Activated CD4-positive, alpha-beta T cell treated with anti-CD3 and anti-CD28 coated beads, Interleukin-2, amount 50 U/mL, for 24 hours (primary cell): ENCODE measurements at regions not wholly inside any gene's neighbourhood (a gene's known extent, or its start where the extent isn't known, plus 50 kb on each side); places are given as distances from the start of the nearest gene placed in this dataset.
"Not testable (repeated sequence)": the region's sequence is repeated elsewhere in the genome, so short reads cannot be mapped to it uniquely, and the experiment has no call there.

Experiments used
- DNase-seq, 2 donors: peaks; one replicate each; pipeline ENCODE4 v3.0.0-alpha.2; 2020; ENCODE audit warnings: low read depth in 1 of 2, low spot score in 1 of 2

GRCh38 chr11:112613051-112613972 lies 347.9 kb upstream of the NCAM1 start:
- DNase-seq: no peak

- no peak for DNase-seq
These were observed 346.6 kb upstream of the NCAM1 start for GRCh38 chr11:112614605-112615004.

DNA sequence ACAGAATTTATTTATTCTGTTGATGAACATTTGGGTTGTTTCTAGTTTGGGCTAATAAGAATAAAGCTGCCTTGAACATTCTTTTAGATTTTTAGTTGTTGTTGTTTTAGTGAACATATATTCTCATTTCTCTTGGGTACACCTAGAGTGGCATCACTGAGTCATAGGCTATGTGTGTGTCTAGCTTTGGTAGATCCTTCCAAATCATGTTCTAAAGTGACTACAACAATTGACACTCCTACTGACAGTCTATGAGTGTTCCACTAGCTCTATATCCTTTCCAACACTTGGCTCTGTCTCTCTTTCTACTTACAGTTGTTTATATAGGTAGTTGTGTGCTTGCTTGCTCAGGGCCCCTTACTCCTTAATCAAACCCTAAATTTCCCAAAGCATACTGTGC lies 346.0 kb upstream of the NCAM1 start:
- DNase-seq: no peak

GRCh38 chr11:112615891-112616290 lies 345.3 kb upstream of the NCAM1 start:
- no peak for DNase-seq

GRCh38 chr11:112616327-112617097 lies 344.7 kb upstream of the NCAM1 start:
- DNase-seq: no peak

DNA sequence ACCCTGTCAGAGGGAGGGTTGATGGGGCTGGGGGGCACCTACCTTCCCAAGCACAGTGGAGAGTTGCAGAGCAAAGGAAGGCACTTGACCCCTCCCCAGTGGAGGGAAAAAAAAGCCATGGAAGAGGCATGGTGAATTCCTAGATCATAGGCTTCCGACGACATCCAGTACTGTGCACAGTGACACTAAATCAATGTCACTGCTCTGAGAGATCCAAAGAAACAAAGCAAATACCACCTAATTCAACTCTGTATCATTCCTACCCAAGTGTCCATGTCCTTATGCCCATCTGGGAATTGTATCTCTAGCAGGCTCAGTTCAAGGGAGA lies 344.2 kb upstream of the NCAM1 start:
- no peak for DNase-seq

DNA sequence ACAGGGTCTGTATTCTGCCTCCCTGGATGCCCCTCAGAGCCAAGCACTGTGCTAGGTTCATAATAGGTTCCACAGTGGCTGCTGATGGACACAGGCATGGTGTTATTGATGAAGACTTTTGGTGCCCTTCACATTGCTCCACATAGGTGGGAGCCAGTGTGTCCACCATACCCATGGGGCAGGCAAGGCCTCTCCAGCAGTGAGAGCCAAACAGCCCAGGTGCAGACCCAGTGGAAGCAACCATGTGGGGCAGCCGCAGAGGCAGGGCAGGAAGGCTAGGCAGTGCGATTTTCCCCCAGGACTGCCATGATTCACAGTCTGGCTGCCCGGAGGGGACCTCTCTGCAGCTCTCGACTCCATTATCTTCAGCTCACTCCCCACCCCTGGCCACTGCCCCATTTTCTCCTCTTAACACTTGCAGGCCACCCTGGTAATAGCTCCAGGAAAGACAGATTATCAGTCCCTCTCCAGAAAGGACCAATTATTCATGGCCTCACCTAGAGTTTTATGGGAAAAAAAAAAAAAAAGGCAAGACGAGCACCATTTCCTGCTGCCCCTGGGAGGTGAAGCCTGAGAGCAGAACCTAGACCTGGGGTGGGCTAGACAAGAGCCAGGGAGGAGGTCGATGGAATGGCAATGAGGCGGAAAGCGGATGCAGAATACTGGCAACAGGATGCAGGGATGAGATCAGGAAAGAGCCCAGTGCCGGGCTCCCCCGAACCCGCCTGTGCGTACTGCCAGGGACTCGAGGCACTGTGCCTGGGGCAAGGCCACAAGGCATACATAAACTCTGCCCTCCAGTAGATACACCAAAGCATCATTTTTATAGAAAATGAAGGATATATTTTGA lies 343.0 kb upstream of the NCAM1 start:
- DNase-seq: no peak

- no peak for DNase-seq
These were observed 342.1 kb upstream of the NCAM1 start for GRCh38 chr11:112619106-112619505.

DNA sequence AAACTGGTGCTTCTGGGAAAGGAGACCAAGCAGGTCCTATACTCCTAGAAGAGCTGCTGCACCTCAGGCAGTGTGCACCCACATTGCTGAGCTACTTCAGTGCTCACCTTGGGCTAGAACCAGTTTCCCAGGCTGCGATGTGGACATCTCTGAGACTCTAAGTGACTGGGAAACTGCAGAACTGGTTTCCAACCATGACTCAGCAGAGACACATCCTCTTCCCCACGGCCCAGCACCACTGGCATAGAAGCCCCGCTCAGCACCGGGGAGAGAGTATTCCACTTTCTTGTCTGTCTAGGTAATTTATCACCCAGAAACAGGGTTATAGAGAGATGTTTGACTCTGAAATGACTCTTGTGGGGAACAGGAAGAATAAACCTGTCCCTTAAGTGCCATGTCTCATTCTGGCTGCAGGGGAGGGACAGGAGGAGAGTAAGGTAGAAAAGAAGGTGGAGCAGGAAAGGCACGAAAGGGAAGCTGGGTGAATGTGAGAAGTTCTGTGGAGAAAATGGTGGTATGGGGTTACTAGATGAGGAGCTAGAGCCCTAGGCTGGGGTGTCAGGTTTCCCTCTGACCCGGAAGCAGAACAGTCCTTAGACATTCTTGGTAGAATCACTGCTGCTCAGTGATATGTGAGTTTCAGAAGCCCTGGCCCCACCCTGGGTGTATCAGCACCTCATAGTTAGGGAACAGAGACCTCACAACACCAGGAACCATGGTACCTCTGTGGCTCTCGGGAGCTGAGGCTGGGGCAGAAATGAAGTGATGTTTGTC lies 340.4 kb upstream of the NCAM1 start:
- no peak for DNase-seq

DNA sequence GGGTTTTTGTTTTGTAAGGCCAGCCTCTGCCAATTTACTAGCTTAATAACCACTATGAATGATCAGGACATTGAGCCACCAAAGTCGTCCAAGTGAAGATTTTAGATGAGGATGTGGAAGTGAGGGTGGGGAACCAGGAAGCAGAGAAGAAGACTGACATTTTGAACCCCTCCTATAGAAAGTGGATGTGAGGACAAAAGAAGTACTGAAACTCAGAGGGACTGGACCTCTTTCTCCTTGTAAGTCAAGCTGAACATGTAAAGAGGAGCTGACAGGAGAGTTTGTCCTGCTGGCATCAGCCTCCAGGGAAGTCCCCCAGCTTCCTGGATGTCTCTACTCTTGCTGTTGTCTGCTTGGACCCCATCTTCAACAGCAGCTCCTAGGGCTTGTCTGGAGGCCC lies 338.2 kb upstream of the NCAM1 start:
- DNase-seq: no peak

DNA sequence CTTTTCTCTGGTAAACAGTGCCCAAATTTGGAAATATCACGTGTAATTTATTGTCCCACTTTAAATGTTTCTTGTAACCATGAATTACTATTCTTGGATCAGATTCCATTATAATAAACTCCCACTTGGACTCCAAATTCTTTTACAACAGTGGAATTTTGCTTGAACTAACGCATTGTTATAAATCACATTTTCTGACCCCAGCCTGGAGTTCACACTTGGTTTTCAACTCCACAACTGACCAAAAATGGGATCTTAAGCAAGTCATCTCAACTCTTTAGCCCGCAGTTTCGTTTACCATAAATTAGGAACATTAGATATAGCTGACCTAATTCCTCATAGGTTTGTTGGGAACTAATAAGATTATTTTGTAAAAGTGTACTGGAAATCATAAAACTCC lies 336.8 kb upstream of the NCAM1 start:
- DNase-seq: no peak

- not testable (repeated sequence) for DNase-seq
These were observed 336.2 kb upstream of the NCAM1 start for GRCh38 chr11:112624971-112625370.

DNA sequence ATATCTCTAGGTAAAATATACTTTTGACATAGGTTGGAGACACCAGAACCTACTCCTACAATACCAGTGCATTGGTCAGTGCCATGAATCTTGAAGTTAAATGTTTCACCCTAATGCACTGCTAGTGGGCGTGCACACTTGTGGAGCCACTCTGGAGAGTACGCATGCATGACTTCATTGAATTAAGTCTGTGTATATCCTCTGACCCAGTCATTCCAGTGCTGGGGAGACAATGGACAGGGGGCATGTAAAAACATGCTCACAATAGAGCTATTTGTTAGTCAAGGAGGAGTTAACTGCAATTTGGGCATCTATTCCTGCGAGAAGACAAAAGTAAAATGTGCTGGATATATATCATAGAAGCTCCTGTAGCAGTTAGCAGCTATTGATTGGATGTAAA lies 335.4 kb upstream of the NCAM1 start:
- no peak for DNase-seq

DNA sequence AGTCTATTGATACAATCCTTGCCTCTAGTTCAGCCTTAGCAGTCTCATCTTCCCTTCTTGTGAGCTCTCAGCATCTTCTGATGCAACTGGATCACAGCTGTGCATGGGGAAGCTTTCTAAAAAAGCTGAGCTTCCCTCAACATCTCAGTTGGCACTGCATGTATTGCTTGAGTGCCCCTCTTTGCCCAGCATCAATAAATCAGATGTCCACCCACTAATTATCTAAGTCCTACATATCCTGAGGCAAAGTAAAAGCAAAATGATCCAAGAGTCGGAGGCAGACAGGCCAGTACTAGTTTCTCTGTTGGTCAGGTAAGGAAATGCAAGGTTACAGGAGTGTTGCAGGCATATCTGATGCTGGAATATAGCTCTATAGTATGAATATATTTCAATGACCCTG lies 334.5 kb upstream of the NCAM1 start:
- DNase-seq: no peak

DNA sequence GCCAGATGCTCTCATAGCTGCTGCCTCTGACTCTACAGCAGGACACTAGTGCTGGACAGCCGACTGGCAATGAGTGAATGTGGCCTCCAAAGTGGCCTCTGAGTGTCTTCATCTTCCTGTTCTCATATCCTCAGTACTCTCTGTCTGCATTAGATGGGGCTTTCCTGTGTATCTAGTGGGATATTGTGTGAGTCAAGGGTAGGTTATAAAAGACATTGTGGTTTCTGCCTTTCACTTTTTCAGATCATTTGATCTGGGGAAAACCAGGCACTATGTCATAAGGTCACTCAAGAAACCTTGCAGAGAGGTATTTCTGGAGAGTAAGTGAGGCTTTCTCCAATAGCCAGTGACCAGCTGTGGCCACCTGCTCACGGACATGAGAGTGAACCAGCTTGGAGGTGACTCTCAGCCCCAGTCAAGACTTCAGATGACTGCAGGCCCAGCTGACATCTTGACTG lies 333.6 kb upstream of the NCAM1 start:
- no peak for DNase-seq

- no peak for DNase-seq
These were observed 332.5 kb upstream of the NCAM1 start for GRCh38 chr11:112628676-112629075.

GRCh38 chr11:112630496-112630895 lies 330.7 kb upstream of the NCAM1 start:
- DNase-seq: no peak

GRCh38 chr11:112631333-112631732 lies 329.9 kb upstream of the NCAM1 start:
- DNase-seq: no peak

- no peak for DNase-seq
These were observed 328.2 kb upstream of the NCAM1 start for GRCh38 chr11:112632866-112633505.

GRCh38 chr11:112634551-112634950 lies 326.7 kb upstream of the NCAM1 start:
- no peak for DNase-seq
